ENCODE measurements at regions not wholly inside any gene's neighbourhood (a gene's known extent, or its start where the extent isn't known, plus 50 kb on each side); places are given as distances from the start of the nearest gene placed in this dataset.

- Histone ChIP-seq H3K36me3 (ENCODE audit: control insufficient read depth, low read length) (no peaks in the 10 kb centered on the region), H3F3A (ENCODE audit: control insufficient read depth, insufficient read depth) (no peaks in the 10 kb centered on the region), H3K79me2 (ENCODE audit: control insufficient read depth, low read length) (no peaks in the 10 kb centered on the region), H3K27ac (ENCODE audit: low read depth, low read length) (no peak overlapping the region), H3K9me3 (ENCODE audit: control insufficient read depth, insufficient read depth, low read length) (no peaks in the 10 kb centered on the region), H3K9me2 (replicated peaks; ENCODE audit: control insufficient read depth, low read length) (no peaks in the 10 kb centered on the region), H4K20me1 (ENCODE audit: control insufficient read depth, insufficient read depth, low read depth, low read length) (no peaks in the 10 kb centered on the region), H3K27me3 (ENCODE audit: control insufficient read depth, low read length) (no peaks in the 10 kb centered on the region), H3K4me1 (ENCODE audit: control insufficient read depth, low read length) (no peaks in the 10 kb centered on the region), H3K4me3 (ENCODE audit: low read length) (no peak overlapping the region), H3K4me2 (ENCODE audit: low read length) (no peak overlapping the region)
- TF ChIP-seq CTCF (IDR thresholded peaks at IDR 0.05; ENCODE audit: low read depth, low read length, poor library complexity, severe bottlenecking) (no peak), EZH2phosphoT487 (IDR thresholded peaks at IDR 0.05; ENCODE audit: borderline replicate concordance, low read length) (no peak)
Observed at GRCh38 chr1:98028800-98029199, 108.0 kb upstream of the DPYD start.

GRCh38 chr1:98027103-98027705 lies 106.4 kb upstream of the DPYD start:
- TF ChIP-seq CTCF (IDR thresholded peaks at IDR 0.05; ENCODE audit: low read depth, low read length, poor library complexity, severe bottlenecking), result no peak
- no peak for TF ChIP-seq EZH2phosphoT487 (IDR thresholded peaks at IDR 0.05; ENCODE audit: borderline replicate concordance, low read length)
- H3K4me2 ChIP-seq (ENCODE audit: low read length), result no peak overlapping the region

GRCh38 chr1:98025858-98026257 lies 105.0 kb upstream of the DPYD start:
- Histone ChIP-seq H3K9me2 (replicated peaks; ENCODE audit: control insufficient read depth, low read length) (no peaks in the 10 kb centered on the region), H3K36me3 (ENCODE audit: control insufficient read depth, low read length) (no peaks in the 10 kb centered on the region), H3F3A (ENCODE audit: control insufficient read depth, insufficient read depth) (no peaks in the 10 kb centered on the region), H3K9me3 (ENCODE audit: control insufficient read depth, insufficient read depth, low read length) (no peaks in the 10 kb centered on the region), H4K20me1 (ENCODE audit: control insufficient read depth, insufficient read depth, low read depth, low read length) (no peaks in the 10 kb centered on the region), H3K4me1 (ENCODE audit: control insufficient read depth, low read length) (no peaks in the 10 kb centered on the region), H3K27me3 (ENCODE audit: control insufficient read depth, low read length) (no peaks in the 10 kb centered on the region), H3K4me3 (ENCODE audit: low read length) (no peak overlapping the region), H3K4me2 (ENCODE audit: low read length) (no peak overlapping the region), H3K79me2 (ENCODE audit: control insufficient read depth, low read length) (no peaks in the 10 kb centered on the region), H3K27ac (ENCODE audit: low read depth, low read length) (no peak overlapping the region)
- TF ChIP-seq EZH2phosphoT487 (IDR thresholded peaks at IDR 0.05; ENCODE audit: borderline replicate concordance, low read length), result no peak
- TF ChIP-seq CTCF (IDR thresholded peaks at IDR 0.05; ENCODE audit: low read depth, low read length, poor library complexity, severe bottlenecking), result no peak

More at GRCh38 chr1:98027103-98027705, 106.4 kb upstream of the DPYD start:
- Histone ChIP-seq H3K4me1 (ENCODE audit: control insufficient read depth, low read length) (no peaks in the 10 kb centered on the region), H3K36me3 (ENCODE audit: control insufficient read depth, low read length) (no peaks in the 10 kb centered on the region), H4K20me1 (ENCODE audit: control insufficient read depth, insufficient read depth, low read depth, low read length) (no peaks in the 10 kb centered on the region), H3K9me3 (ENCODE audit: control insufficient read depth, insufficient read depth, low read length) (no peaks in the 10 kb centered on the region), H3K4me3 (ENCODE audit: low read length) (no peak overlapping the region), H3K27me3 (ENCODE audit: control insufficient read depth, low read length) (no peaks in the 10 kb centered on the region), H3K79me2 (ENCODE audit: control insufficient read depth, low read length) (no peaks in the 10 kb centered on the region), H3F3A (ENCODE audit: control insufficient read depth, insufficient read depth) (no peaks in the 10 kb centered on the region), H3K27ac (ENCODE audit: low read depth, low read length) (no peak overlapping the region), H3K9me2 (replicated peaks; ENCODE audit: control insufficient read depth, low read length) (no peaks in the 10 kb centered on the region)

All from DOHH2 (cell line).